EH (cell line): ENCODE measurements at regions not wholly inside any gene's neighbourhood (a gene's known extent, or its start where the extent isn't known, plus 50 kb on each side); places are given as distances from the start of the nearest gene placed in this dataset.

Source experiments
- DNase-seq: peaks from one replicate; pipeline ENCODE4 v3.0.0-alpha.2; 2015; ENCODE audit warnings: low read depth

DNA sequence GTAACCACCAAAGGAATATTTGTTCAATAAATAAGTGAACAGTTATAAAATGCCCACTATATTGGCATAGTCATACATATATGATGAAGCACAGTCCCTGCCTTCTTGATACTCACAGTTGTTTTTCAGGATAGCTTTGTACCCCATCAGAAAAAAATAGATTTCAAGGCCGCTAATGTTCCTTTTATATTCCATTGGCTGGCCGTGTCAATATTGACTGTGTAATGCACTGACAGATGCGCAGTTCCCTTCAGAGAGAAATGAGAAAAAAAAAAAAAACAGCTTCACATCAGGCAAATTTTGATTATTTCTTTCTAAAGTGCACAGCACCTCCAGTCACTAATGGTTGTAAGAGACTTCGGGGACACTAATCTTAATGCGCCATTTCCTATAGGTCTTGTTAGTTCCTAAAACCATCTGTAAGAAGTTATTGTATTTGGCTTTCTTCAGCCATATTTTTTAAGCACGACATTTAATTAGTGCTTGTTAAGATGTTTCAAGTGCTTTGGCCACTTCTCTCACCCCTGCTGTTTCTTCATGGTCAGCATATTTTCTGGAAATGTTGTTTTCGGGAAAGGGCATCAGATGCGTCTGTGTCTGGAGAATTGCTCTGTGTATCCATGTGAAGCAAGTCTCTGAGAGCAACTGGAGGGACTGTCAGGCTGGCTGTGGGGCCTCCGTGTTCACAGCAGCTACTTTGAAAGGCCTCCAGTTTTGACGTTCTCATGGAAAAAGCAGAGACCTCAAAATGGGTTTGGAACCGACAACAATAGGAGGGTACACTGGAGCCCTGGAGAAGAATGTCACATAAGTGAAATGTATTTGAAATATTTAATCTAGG lies 378.3 kb downstream of the MTX2 start:
- no peak for DNase-seq

DNA sequence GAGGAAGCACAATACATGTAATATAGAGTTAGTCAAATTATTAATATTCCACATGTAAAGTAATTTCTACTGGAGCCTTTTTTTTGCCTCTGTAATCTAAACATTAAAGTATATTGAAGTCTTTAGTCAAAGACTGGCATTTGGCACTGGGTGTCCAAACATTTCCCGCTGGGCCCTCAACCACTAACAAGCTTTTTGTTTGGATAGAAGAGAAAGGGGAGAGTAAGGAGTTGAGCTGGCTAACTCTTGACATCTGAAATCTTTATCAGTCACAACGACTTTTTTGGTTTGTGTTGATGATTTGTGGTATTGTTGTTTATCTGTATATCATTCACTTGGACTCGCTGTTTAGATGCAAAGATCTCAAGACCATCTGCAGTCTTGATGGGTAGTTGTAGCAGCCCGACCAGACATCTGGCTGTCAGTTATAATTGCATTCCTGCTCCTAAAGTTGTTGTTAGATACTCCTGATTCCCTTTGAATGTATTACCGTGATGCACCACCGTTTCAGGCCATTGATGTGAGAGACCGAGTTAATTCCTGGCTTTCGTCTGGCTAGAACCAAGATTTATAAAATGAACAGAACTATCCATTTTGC lies 379.6 kb downstream of the MTX2 start:
- DNase-seq, result no peak

DNA sequence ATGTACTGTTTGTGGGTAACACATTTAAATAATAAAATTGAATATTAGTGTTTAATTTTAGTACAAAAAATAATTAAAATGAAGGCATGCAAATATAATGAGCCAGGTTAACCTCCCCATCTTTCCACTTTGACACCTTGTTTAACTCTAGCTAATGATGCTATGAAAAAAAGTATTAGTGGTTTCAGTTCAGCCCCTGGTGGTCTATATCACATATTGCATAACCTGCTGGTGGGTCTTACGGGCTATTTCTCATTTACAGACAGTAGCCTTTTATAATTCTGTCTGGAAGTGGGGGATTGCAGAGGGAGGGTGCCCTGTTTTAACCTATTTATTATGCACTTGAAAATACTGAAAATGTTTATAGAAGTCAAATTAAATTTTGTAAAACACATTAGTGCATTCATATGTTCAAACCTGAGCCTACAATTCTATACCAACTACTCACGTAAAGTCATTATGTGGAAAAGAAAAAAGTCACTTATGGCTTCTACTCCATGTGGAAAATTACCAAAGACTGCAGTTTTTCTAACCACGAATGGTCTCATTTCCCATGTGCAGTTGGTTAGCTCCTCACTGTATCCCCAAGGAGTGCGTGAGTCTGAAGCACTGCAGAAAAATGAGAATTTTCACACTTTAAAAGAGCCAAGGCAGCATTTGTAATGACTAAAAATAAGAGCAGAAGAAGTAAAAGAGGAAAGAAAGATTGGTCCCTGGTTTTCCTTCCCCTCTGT lies 381.0 kb downstream of the MTX2 start:
- no peak for DNase-seq

DNA sequence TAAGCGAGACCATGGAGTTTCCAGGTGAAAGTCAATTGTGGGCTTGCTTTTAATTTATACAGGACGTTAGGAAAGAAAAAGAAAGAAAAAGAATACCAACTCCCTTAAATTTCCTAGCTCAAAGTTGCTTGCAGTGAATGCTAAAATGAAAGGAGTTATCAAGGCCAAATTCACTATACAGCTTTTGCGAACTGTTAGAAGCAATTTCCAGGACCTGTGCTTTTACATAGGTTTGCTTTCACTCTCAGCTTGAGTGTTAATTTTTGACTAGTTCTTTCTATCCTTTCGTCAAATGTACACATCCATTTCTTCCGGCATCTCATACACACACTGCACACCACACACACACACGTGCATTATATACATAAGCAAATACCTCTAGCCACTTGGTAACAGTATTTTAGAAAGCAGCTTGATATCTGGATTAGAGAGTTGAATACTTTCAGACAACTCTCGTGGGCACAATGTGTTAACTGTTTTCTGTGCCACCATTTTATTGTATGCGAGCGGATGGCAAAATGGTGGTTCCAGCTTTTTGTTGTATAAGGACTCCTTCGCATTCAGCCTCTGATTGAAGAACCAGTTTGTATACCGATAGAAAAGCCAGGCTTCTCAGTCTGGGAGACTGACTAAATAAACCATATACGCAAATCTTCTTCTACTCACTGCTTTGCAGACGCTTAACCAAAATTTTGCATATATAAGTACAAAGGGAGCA lies 381.8 kb downstream of the MTX2 start:
- no peak for DNase-seq

DNA sequence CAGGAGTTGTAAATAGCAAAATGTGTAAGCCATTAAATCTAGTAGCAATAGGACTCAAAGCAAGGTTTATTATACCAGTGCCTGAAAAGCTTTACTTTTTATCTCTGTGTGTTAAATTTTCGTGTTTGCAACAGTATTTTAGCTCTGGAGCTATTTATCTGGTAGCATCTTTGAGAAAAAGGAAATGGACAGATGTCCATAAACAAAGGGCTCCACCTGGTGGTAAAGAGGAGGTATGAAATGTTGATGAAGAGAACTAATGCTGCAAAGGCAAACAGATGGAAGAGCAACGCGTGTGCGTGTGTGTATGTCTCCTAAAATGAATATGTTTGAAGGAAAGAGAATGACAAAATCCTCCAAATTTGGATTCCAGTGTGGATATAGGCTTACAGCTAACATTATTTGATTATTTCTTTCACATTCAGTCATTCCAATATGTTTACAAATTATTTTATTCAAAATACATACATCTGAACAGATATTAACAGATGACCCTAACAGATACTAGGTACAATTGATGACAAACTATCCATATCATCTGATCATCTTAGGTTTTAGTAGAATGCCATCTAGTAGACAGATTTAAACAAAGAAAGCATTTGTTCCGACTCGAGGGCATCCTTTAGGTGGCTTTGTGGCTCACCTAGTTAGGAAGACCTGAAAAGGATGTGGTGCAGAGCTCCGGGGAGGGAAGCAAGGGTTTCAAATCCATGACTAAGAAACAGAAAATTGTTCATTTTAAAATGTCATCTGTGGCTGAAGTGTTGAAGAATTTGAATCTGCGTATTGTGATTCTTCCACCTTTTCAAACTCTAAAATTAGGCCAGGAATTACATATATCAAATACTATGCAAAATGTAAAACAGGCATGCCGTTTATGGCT lies 383.3 kb downstream of the MTX2 start:
- peak; percentile 74 for DNase-seq

DNA sequence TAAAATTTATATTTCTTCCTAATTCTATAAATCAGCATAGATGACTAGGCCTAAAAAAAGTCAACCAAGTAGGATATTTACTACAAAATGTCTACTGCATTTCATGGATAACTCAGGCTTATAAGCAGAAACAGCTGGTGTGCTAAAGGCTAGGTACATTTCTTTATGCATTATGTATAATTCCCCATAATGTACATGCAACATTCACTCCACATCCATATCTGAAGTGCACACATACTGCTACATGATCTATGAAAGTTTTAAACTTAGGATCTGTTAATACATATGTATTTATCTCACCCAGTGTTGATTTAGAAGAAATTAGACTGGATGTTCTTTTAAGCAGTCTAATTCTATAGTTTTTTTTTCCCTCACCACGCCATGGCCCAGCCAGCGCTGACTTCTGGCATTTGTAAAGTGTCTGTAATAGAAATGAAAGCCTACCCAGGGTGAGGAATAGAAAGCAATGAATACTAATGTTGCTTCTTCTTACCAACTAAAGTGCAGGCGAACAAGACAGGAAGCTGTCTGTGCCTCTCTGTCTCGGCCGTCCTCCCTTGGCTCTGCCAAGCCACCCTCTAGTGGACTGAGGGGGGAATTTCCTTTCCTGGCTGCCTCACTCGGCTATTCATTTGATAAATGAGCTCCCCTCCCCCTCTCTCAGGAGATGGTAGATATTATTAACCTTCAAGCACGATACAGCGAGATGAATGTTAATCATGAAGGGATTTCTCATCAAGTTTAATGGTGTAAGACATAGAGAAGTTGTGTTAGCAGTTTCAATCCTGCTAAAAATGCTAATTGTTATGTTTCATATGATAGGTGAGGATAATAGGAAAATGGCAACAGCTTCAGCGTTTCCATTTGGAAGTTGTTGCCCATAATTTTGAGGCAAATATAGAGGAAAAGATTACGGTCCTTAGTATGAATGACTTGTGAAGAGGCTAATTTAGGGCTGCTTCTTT lies 384.5 kb downstream of the MTX2 start:
- DNase-seq, result peak; percentile 78

DNA sequence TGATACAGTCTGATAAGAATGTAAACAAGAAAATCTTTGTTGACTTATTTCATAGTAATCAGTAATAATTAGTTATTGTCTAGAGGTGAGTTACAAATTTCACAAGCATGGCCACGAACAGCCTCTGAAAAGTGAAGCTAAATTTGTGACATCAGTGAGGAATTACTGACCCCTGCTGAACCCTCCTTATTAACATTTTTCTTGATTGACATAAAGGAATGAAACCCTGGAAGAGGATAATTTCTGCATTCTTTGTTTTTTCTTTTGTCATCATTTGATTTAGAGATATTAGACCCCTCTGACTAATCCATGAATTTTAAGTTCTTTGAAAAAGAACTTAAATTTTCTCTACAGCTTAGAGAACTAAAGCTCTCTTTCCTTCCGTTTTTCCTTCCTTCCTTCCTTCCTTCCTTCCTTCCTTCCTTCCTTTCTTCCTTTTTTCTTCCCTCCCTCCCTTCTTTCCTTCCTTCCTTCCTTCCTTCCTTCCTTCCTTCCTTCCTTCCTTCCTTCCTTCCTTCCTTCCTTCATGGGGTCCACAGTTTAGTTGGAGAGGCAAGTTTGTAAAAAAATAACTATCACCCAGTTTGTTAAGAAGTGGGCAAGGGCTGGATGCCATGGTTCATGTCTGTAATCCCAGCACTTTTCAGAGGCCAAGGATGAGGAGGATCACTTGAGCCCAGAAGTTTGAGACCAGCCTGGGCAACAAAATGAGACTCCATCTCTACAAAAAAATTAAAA lies 387.0 kb downstream of the MTX2 start:
- DNase-seq, result no peak

DNA sequence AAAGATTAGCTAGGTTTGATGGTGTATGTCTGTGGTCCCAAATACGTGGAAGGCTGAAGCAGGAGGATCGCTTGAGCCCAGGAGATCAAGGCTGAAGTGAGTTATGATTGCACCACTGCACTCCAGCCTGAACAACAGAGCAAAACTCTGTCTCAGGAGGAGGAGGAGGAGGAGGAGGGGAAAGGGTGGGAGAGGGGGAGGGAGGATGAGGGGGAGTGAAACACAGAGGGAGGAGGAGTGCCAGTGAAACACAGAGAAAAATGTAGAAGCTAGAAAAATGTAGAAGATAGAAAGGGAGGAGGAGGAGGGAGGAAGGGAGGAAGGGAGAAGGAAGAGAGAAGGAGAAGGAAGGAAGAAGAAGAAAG lies 387.5 kb downstream of the MTX2 start:
- DNase-seq, result no peak

DNA sequence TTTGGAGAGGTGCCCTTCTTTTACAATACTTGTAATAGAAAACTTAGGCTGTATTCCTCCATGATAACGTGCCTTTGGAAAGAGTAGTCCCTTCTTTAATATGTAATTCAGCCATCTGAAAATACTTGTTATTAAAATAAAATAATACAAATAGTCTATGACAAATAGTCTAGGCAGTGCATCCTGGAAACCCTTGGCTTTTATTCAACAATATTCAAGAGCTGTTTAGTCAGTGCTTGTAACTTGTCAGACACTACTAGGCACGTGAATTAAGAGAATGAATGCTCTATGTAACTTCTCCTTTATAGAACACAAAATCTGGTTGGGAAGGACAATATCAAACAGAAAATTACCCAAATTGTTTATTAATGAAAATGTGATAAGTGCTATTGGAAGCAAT lies 388.2 kb downstream of the MTX2 start:
- no peak for DNase-seq

DNA sequence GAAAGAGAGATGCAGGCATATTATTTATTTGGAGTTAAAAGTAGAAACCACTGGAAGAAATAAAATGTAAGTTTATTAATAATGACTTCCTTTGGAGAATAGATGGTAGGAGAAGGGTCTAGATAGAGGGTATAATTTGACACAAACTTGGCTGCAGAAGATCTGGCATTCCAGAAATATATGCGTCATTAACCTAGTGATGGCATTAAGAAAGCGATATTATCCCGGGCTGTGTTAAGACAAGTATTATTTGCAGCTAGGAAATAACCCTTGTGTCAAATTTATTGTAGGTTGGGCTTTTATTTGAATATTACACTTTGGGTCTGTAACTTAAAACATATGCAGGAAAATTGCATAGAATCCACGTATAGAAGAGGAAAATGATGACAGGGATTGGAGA lies 389.5 kb downstream of the MTX2 start:
- no peak for DNase-seq

DNA sequence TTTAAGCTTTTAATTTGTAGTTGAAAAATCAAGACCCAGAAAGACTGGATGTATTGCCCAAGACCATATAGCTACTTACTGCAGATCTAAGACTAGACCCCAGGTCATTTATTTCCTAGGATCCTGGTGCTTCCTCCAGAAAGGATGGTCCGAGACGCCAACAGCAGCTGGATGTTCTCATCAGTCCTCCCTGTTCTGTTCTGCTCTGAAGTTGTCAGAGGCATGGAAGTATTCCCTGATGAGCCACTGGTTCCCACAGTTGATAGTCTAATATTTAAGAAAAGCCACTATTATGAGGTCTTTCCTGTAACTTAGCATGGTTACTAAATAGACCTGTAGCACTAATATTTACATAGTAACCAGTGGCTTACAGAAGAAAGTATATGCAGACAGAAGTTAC lies 393.5 kb downstream of the MTX2 start:
- DNase-seq, result no peak

DNA sequence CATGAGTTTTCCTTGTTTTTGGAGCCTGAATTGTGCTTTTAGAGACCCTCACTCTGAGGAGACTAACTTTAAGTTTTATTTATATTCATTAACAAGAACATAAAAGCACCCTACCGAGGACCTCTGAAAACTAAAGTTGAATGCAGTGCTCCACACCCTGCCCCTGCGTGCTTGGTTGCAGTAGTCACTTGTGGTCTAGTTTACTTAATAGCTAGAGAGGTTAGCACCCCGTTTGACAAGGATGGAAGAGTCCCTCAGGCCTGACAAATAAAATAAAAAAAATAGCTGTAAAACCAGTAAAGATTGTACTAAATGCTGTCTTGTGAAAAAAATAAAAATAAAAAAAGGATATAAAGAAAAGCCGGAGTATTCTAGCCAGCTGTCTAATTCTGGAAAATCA lies 395.2 kb downstream of the MTX2 start:
- no peak for DNase-seq

DNA sequence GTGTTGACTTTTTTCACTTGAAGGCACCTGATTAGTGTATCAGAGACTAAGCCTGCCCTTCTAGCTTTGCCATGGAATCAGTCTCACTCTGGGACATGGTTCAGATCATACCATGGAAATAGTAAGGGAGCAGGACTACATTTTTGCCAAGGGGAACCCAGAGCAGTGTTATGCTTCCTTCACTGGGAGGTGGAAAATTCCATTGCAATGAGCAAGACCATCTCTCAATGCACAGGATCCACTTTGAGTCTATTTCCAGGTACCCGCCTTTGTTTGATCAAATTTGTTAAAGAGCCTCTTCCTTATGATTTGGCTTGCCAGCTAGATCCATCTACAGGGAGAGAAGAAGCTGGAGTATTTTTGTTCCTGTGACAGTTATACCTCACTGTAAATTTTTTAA lies 395.8 kb downstream of the MTX2 start:
- no peak for DNase-seq

DNA sequence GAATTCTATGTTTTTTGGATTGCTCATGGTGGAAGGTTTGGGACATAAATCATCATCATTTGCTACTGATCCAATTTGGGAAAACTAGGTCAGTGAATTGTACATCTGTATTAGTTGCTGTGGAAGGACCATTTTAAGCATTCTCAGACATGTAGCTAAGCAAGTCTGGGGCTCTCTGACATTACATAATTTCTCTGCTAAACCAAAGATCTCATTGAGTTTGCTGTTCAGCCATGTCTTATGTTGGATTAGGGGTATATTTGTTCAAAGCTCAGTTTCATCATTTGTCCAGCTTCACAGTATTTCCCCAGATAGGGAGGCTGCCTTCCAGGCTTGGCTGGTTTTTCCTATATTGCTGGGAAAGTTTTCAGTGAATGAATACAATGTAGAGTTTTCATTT lies 399.7 kb downstream of the MTX2 start:
- DNase-seq, result no peak

DNA sequence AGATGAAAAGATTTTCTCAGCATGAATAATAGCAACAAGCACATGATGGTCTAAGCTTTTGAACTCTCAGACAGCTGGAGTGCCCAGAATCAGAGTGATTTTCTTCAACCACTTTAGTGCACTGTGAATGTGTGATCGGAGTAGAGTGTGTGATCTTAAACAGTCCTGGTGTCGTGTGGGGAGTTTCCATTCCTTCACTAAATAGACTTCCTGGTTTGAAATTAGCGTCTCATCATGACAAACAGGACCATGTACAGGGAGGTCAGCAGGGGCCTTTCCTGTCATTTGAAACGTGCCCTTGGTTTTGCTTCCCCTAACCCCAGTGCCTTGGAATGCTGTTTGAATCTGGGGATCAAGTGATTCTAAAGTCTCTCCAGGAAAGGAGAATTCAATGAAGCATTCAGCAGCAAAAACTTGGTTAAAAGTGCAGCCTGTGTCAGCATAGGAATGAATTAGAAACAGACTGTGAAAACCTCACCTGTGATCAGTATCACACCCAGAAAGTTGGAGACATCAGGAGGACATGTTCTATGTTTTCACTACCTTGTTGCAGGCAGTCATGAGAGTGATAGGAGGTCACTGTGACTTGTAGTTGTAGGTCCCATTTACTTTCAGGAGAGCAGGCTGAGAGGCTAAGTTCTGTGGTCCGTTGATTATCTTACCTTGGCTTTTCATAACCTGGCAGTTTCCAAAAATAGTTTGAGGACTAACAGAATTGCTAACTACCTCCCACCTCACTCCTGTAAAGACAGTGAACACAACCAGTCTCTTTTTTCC lies 400.3 kb downstream of the MTX2 start:
- no peak for DNase-seq

DNA sequence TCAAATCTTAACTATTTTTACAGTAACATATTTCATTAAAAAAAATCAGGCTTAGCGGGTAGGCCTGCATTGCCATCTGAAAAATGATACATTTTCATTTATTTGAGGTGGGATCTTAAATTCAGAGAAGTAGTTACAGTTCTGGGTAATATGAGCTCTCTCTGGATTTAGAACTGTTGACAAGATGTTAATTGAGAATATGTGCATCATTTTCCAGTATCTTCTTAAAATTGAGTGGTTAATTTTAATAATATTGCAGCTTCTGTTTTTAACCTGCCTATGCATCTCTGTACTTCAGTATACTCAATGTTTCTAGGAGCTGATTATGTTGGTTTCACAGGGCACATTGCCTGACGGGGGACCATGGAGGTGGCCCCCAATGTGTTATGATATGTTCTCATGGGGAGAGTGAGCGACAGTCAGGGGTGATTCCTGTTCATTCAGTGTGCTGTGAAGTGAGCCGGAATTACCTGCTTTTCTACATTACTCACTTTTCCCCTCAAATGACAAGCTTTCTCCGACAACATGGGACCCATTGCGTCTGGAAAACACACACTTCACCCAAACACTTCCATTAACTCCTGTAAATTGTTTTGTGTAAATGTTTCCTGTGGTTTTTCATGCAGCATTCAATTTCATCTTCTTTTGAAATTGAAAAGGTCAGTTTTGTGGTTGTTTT lies 406.2 kb downstream of the MTX2 start:
- DNase-seq, result no peak

DNA sequence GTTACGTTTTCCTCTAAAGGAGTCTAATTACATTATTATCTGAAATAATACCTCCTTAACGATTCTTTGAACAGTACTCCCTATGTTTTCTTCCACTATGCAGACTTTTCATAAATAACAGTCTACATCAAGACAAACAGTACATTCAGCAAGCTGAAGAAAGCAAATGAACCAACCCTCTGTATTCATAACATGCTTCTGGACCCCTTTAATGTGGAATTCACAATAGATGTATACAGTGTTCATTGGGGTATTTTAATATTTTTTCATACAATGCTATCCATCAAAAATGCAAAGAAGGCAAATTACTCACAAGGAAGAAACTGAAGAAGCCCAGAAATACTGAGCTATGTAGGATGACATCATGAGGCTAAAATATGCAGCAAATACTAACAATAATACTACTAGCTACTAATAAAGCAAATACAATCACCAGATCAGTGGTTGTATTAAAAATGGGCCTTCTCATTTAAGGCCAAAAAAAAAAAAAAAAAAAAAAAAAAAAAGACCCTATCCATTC lies 408.6 kb downstream of the MTX2 start:
- DNase-seq, result no peak

DNA sequence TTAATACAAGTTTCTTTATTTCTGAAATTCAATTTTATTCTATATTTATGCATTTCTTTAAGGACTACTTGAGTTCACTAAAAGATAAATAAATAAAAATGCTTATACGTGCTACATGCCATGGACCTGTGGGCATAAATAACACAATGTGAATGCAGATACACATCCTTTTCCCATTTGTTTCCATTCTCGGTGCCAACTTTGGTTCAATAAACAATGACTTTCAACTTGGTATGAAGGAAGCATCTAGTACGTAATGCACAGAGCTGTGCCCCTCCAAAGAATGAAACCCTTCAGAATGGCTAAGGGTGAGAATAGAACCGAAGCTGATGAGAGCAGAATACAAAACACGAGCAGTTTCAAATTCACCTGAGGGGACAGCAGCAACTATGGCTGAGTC lies 409.3 kb downstream of the MTX2 start:
- DNase-seq, result no peak
